Posterior vena cava (tissue), 2 donors: ENCODE measurements at regions not wholly inside any gene's neighbourhood (a gene's known extent, or its start where the extent isn't known, plus 50 kb on each side); places are given as distances from the start of the nearest gene placed in this dataset.
"Not testable (repeated sequence)": the region's sequence is repeated elsewhere in the genome, so short reads cannot be mapped to it uniquely, and the experiment has no call there.

ENCODE experiments used
- DNase-seq: peaks from one replicate; pipeline ENCODE4 v3.0.0-alpha.2; 2020; ENCODE audit warnings: low spot score
- intact Hi-C, 2 donors: fragments of 100-400 bp; cut with DNase I; formaldehyde crosslinking; loops; one replicate each; pipeline versions ENCODE4 v1.14.1 to v1.14.2; 2022 to 2023
- donor health status: DM: yes; HTN: yes; CAD: no.
- donor health status: DM: yes; HTN: yes; CAD: no.

DNA sequence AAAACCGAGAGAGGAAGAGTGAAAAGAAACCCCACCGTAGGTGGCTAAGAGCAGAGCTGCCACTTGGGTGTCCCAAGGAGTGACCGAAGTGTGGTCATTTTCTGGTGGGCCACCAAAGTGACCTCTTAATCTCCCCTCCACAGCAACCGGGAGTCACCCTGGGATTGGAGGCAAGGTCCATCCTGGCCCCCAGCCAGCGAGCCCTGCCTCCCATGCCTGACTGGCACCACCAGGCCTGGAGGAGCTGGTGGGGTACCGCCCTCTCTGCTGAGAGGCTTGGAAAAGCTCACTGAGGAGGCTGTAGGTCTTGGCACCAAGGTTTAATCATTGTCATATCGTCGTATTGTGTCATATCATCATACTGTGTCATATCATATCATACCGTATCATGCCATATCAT lies 74.0 kb upstream of the TRPM1 start:
- intact Hi-C loops = no loop called here
- no peak for DNase-seq

DNA sequence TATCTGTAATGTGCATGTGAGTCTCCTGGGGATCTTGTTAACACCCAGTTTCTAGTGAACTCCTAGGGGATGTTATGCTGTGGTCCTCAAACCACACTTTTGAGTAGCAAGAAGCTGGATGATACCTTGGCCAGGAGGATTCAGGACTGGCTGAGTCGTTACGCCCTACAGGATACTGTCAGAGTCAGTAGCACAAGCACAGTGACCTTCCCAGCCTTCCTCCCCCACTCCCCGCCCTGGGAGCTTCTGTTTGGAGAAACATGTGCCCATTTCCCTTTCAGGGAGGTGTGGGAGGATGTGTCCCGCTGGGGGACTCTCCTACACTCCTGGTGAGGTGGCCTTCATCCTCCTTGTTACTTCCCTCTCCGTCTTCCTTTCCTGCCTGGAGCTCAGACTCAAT lies 76.4 kb upstream of the TRPM1 start:
- intact Hi-C loops = no loop called here
- no peak for DNase-seq

DNA sequence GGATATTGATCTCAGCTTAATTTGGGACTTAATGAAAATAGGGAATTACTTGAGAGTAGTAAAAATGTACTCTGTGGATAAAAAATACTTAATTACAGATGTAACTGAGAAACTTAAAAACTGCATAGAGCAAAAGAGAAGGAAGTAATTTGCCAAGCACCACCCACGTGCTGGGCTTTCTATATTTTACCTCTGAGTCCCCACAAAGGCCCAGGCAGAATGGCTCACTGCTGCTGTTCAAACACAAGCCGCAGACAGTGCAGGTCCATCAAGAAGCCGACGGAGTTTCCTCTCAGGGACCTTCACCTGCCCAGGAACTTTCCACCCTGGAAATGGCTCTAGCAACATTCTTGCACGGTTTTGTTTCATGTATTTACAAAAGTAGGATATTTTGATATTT lies 77.2 kb upstream of the TRPM1 start:
- DNase-seq = no peak
- intact Hi-C loops = no loop called here

DNA sequence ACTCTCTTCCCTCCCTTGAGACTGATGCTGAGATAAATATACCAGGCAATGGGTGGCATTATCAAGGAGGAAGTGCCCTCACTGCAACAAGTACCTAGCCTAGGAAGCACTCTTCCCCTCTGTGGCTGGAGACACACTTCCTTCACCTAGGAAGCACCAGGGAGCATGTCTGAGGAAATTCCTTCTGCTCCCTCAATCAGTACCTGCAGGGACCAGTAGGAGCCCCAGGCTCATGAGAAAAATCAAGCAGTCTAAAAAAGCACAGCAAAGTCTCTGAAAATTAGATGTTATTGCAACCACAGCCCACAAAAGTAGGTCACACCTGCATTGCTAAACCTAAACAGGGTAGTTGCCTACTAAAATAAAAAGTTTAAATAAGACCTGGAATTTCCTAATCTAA lies 78.2 kb upstream of the TRPM1 start:
- intact Hi-C loops = no loop called here
- DNase-seq = no peak

GRCh38 chr15:31193291-31193690 lies 91.8 kb upstream of the TRPM1 start:
- intact Hi-C loops = no loop called here
- DNase-seq = no peak

GRCh38 chr15:31195871-31196270 lies 94.3 kb upstream of the TRPM1 start:
- intact Hi-C loops = no loop called here

DNA sequence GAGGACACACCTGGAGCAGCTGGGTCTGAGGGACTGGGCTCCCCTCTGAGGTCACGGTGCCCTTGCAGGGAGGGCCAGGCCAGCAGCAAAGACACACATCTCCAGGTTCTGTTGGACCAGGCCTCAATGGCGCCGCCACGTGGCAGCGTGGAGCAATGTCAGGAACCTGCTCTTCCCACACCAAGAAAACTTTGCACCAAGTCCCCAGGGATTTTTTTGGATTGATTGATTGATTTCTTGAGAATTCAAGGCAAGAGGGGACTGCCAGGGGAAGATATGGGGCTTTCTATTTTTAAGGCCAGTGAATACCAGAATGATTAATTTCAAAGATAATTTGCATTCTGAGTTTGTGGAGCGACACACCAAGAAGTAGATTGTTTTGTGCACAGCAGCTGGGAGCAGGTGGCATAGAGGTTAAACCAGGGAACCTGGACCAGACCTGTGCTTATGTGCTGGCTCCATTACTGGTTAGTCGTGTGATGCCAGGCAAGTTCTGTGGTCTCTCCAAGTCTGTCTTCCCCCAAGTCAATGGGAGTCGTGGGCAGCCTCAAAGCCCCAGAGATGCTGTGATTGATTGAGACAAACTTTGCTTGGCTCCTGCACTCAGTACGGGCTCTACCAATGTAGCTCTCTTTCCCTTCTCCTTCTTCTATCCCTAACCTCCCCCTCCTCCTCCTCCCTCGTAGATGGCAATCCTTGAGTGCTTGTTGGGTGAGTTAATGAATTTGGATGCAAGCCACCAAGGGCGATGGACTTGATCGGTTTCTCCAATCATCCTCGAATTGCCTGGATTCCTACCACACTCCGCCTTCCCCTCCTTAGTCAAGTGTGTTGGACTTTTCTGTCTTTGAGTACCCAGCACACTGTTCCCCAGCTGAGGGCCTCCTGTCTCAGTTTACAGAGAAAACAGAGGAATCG lies 96.2 kb upstream of the TRPM1 start:
- intact Hi-C loops = no loop called here
- peak; percentile 87 for DNase-seq

More at GRCh38 chr15:31195871-31196270, 94.3 kb upstream of the TRPM1 start:
- no peak for DNase-seq

DNA sequence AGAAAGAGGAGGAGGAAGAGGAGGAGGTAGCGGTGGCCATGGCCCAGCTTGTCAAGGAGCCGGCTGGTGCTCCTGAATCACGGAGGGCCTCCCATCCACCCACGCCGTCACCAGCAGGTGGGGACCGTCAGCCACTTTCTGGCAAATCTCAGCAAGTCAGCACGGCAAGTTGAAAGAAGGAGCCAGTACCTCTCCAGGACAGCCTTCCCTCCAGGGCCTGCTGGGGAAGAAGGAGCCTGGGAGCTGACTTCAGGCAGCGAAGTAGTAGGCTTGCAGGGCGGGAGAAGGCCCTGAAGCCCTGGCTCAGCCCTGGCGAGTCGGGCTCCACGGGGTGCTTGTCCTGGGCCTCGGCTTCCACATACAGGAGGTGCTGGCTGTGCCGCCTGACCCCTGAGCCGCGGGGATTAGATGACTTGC lies 99.2 kb upstream of the TRPM1 start:
- intact Hi-C loops = no loop called here
- peak; percentile 93 for DNase-seq

- DNase-seq = no peak
- intact Hi-C loops = no loop called here
These were observed 101.4 kb upstream of the TRPM1 start for GRCh38 chr15:31202953-31203352.

GRCh38 chr15:31203999-31204398 lies 102.5 kb upstream of the TRPM1 start:
- intact Hi-C loops = no loop called here
- DNase-seq = no peak

DNA sequence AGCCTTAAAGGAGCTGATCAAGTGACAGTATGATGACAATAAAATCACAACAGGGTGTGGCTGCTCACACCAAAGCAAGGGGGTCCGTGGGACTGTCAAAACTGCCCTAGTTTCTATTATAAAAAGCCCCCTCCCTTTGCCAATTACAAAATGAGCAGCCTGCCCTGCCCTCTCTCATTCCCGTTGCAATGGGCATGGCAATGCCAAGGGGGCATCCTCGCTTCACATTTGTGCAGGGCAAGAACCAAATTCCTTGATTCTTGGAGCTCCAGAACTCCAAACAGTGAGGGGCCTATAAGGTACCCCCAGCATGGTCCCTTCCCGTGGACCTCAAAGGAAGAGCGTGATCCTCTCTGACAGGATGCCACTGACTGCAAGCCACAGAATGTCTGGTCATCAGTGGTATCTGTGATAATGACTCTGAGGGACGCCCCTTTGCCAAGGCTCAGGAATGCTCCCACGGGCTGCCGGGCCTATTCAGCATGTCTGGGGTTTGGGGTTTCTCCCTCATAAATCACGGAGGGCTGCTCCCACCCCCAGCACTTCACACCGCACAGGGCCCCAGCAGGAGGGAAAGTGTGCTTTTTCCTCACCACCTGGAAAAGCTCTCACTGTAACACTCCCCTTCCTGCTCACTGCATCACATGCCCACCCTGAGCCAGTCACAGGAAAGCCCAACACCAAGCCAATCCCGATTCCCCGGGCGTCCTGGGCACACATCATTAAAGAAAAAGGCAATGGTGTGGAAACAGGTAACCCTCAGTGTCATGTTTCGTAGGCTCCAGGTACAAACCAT lies 105.1 kb upstream of the TRPM1 start:
- no peak for DNase-seq
- intact Hi-C loops = no loop called here

GRCh38 chr15:31207246-31207645 lies 105.7 kb upstream of the TRPM1 start:
- intact Hi-C loops = no loop called here
- DNase-seq = no peak

DNA sequence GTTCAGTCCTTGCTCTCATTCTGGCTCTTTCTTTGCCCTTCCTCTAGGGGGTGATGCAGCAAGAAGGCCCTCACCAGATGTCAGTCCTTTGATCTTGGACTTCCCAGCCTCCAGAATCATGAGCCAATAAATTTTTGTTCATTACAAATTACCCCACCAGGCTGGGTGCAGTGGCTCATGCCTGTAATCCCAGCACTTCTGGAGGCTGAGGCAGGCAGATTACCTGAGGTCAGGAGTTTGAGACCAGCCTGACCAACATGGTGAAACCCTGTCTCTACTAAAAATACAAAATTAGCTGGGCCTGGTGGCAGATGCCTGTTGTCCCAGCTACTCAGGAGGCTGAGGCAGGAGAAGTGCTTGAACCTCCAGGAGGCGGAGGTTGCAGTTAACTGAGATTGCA lies 106.3 kb upstream of the TRPM1 start:
- intact Hi-C loops, DNase-seq: not testable (repeated sequence)

GRCh38 chr15:31208817-31209216 lies 107.3 kb upstream of the TRPM1 start:
- no peak for DNase-seq
- intact Hi-C loops = no loop called here

DNA sequence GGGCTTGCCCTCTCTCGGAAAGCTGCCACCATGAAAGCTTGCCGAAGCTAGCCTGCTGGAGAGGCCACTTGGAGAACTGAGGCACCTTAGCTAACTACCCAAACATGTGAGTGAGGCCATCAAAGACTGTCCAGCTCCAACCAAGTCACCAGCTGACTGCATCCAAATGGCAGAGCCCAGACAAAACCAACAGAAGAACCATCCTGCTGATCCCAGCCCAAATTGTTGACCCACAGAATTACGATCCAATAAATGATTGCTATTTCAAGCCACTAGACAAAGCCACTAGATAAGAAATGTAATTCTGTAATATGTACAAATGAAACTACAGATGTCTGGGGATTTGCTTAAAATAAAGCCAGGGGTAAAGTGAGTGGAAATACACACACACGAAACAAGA lies 109.8 kb upstream of the TRPM1 start:
- no peak for DNase-seq
- intact Hi-C loops = loop anchor here (10.0 kb wide), 3 partner anchors 113 to 273 kb away; partner anchors contain the start of gene KLF13 (in 1 of the 2)

- intact Hi-C loops = loop anchor here (10.0 kb wide), 3 partner anchors 112 to 272 kb away; partner anchors contain the start of gene KLF13 (in 1 of the 2)
- no peak for DNase-seq
These were observed 111.0 kb upstream of the TRPM1 start for GRCh38 chr15:31212326-31213080.

DNA sequence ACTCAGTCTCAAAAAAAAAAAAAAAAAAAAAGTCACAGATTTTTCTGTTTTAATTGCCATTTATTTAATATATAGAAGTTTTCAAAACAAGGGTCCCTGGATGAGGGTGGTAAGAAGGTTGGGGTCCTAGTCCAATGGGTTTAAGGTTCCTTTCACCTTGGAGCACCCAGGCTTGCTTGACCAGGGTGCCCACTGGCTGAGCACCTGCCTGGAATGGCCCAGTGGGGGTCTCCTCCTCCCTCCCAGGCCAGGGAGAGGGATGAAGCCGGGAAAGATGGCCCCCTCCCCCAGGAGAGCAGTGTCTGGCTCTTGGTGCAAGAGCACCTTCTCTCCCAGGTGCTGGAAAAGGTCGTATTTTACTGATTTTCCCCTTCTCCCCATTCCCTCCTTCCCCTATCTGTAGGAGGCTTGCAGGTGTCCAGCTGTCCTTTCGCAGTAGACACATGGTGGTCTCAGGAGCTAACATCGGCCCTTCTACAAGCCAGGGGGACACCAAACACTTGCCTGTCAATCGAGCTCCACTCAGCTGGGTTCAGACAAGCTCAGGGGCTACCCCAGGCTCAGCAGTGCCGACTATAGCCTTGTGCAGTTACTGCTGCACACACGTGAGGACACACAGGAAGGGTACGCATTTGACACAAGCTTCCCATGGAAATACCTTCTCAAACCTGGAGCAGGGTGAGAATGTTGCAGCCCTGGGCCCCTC lies 112.3 kb upstream of the KLF13 start:
- intact Hi-C loops = loop anchor here (10.0 kb wide), 3 partner anchors 110 to 270 kb away; partner anchors contain the start of gene KLF13 (in 1 of the 2)
- DNase-seq = no peak

GRCh38 chr15:31214864-31215489 lies 111.7 kb upstream of the KLF13 start:
- DNase-seq = peak; percentile 83
- intact Hi-C loops = loop anchor here (10.0 kb wide), 3 partner anchors 110 to 270 kb away; partner anchors contain the start of gene KLF13 (in 1 of the 2)
